NOMO-1 treated with dmso at 0.1 percent for 144 hours (cell line): ENCODE measurements at regions not wholly inside any gene's neighbourhood (a gene's known extent, or its start where the extent isn't known, plus 50 kb on each side); places are given as distances from the start of the nearest gene placed in this dataset.
"Not testable (repeated sequence)": the region's sequence is repeated elsewhere in the genome, so short reads cannot be mapped to it uniquely, and the experiment has no call there.

Source experiments
- DNase-seq: peaks from one replicate; lab custom pipeline; 2025; ENCODE audit not compliant: unreplicated experiment; lab: John Stamatoyannopoulos, UW

DNA sequence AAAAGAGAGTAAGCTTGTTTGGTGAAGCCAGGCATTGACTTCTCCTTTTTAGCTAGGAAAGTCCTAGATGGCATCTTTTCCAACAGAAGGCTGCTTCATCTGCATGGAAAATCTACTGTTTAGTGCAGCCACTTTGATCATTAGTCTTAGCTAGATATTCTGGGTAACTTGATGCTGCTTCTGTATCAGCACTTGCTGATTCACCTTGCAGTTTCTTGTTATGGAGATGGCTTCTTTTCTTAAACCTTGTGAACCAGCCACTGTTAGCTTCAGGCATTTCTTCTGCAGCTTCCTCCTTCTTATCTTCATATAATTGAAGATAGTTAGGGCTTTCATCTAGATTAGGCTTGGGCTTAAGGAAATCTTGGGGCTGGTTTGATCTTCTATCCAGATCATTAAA lies 639.7 kb downstream of the TDRD15 start:
- no peak for DNase-seq

DNA sequence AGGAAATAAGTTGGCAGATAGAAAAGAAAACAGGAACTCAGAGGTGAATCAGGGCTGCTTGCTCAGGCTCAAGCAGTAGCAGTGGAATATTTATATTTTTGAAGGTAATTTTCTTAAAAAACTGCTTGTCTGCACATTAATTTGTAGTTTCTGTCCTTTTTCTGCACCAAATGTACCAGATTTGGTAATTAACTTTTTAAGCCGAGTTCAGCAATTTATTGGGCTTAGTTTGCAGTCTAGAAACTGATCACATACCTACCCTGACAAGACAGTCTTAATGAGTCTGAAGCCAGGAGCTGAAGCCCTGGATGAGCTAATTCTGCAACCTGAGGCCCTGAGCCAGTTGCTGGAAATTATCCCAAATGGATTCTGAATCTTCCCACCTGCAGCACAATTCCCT lies 647.0 kb downstream of the TDRD15 start:
- no peak for DNase-seq

GRCh38 chr2:21772624-21773023 lies 648.9 kb downstream of the TDRD15 start:
- DNase-seq = no peak

DNA sequence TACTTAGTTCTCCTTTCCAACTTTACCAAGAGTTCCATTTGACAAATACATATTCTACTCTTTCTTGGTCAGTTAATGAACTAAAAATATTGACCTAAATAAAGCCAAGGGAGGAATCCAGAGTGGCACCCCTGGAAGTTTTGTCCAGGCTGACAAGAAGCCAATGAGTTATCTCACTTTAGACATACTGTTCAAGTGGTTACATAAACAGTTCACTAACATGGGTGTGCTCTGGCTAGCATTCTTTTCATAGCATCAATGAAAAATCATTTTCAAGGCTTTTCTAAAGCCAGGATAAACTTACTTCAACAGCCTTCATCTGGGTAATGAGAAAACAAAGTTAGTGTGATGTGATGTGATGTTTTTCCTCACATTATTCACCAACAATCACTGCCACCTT lies 649.4 kb downstream of the TDRD15 start:
- DNase-seq = no peak

GRCh38 chr2:21774691-21775368 lies 651.1 kb downstream of the TDRD15 start:
- no peak for DNase-seq

GRCh38 chr2:21779786-21780185 lies 656.0 kb downstream of the TDRD15 start:
- no peak for DNase-seq

DNA sequence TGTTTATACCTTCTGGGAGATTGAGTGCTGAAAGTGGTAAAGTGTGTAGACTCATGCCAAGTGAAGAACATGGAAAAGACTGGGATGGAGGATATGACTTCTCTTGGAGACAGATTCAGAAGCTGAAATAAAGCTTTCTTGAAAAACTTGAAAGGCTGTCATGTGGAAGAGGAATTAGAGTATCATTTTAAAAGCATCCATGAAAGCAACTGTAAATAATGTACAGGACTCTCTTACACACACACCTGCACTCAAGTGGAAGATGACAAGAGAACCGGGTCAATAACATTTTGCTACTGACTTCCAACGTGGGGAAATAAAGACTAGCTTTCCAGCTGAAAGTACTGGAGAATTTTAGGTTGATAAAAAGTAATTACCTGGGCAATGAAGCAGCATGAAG lies 658.2 kb downstream of the TDRD15 start:
- DNase-seq = no peak

DNA sequence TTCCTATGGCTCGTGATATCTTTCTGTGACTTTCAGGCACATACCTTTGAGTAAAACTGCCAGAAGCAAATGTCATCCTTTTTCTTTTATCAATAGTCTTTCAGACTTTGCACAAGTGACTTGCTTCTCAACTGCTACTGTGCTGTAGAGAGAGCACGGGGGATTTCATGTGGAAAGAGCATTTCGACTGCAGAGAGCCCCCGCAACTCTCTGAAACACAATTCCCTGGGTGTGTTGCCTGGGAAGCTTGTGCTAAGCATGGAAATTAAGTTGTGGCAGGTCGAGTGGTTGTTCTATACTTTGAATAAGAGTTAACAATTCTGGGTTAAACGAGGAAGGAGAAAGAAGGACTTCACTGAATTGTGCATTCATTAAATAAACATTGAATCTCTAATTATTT lies 659.1 kb downstream of the TDRD15 start:
- no peak for DNase-seq

- DNase-seq = no peak
Measured at GRCh38 chr2:21787941-21788340, 664.2 kb downstream of the TDRD15 start.

DNA sequence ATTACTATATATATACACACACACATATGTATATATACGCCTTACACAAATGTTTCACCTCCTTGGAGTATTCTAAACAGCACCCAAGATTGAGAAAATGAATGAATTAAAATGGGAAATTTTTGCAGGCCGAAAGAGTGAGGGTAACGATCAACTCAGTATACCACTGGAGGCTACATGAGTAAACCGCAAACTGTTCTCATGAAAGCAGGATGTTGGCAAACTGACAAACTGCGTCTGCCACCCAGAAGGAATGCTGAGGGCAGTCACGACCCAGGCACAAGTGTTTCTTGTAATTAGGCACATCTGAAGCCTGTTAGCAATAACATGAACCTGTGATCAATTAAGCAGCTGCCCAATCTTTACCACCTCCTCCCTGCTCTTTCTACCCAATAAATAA lies 666.5 kb downstream of the TDRD15 start:
- not testable (repeated sequence) for DNase-seq

GRCh38 chr2:21792571-21792970 lies 668.8 kb downstream of the TDRD15 start:
- no peak for DNase-seq

GRCh38 chr2:21793461-21793860 lies 669.7 kb downstream of the TDRD15 start:
- DNase-seq = no peak

DNA sequence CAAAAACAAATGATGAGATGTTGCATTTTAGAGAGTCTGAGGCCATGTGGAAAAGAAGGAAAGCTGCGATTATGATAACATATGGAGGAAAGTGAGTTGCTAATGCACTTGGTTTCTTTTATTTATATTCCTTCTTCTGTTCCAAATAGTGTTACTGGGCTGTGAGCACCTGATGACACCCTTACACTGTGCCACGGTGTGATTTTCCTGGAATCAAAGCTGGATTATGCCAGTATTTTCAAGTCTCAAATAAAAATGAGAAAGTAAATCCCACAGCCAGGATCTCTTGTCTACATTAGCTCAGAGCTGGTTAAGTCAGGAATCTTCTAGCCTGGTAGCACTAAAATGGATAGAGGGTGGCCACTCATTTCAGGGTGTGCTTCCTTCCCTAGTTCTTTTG lies 670.8 kb downstream of the TDRD15 start:
- DNase-seq = no peak

GRCh38 chr2:21800356-21800755 lies 676.6 kb downstream of the TDRD15 start:
- DNase-seq = no peak

GRCh38 chr2:21803550-21803949 lies 679.8 kb downstream of the TDRD15 start:
- DNase-seq = no peak

DNA sequence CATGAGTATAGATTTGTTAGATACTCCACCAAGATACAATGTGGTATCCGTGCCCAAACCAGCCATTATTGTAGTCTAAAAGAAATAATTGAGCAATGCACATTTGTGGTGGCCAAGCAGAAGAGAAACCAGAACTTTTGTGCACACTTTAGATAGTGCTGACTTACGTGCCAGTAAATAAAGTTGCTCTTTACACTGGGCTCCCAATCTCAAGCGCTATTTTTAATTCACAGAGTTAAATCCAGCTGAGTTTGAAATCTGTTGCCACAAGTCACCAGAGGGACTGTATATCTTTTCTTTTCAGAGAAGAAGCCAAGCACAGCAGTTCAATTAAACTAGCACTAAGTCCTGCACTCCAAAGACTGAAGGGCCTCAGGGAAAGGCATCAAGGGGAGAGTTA lies 680.4 kb downstream of the TDRD15 start:
- peak; percentile 35 for DNase-seq

- DNase-seq = no peak
Measured at GRCh38 chr2:21811541-21811940, 687.8 kb downstream of the TDRD15 start.

DNA sequence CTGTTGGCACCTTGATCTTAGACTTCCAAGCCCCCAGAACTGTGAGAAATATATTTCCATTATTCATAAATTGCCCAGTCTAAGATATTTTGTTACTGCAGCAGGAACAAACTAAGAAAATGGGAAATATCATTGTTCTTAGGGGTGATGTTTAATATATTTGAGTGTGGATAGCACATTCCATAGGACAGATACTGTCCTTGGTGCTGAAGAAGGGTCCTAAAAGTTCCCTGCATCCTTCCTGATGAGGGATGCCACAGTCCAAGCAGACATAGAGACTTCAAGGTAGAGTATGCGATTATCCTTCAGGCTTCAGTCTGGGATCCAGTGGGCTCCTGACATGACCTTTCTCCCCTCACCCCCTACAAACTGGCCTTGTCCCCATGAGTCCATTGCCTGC lies 689.0 kb downstream of the TDRD15 start:
- no peak for DNase-seq

- DNase-seq = no peak
Measured at GRCh38 chr2:21814588-21815149, 690.9 kb downstream of the TDRD15 start.

DNA sequence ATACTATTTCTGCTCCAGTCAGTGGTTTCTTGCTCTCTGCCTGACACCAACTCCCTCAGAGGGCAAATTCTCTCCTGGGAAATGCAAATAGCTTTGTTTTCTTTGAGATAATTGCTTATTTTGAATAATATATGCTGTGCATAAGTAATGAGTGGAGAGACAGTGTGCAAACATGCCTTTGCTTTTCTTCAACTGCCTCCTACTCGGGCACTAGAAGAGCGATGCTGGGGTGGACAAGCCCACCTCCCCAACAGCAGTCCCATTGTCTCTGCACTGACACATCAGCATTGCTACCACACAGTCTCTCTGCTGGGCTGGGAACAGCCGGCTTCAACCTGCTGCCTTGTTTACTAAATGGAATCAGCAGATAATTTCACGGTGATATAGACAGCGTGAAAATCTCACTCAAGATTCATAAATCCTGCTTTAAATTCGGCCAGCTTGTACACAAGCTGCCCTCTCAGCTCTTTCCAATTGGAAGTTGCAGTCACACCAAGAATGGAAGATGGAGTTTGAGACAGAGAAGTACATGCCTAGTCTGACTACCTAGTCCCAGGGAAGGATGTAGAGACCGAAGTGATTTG lies 694.5 kb downstream of the TDRD15 start:
- DNase-seq = no peak

DNA sequence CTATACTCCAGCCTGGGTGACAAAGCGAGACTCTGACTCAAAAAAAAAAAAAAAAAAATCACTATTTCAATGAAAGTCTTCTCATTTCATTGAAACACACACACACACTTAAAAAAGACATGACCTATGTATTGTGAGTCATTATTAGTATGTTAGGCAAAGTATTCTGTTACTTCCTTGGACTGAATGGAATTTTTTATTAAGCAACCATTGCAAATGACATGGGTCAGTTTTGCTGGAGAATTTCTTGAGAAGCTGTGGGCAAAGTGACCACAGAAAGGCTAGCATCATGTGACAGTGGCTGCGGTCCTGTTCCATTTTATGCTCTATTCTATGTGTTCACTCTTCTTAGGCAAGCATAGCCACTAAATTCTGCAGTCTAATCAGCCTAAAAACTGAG lies 695.7 kb downstream of the TDRD15 start:
- no peak for DNase-seq

DNA sequence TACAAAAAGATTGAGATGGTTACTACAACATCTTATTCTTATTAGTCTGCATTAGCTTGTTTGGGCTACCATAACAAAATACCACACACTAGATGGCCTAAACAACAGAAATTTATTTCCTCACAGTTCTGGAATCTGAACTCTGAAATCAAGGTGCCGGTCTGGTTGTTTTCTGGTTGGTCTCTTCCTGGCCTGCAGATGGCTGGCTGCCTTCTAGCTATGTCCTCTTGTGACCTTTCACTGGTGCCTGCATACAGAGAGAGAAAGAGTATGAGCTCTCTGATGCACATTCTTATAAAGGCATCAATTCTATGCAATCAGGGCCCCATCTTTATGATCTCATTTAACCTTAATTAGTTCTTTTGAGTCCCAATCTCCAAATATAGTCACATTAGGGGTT lies 696.5 kb downstream of the TDRD15 start:
- DNase-seq = no peak
